ENCODE measurements at regions not wholly inside any gene's neighbourhood (a gene's known extent, or its start where the extent isn't known, plus 50 kb on each side); places are given as distances from the start of the nearest gene placed in this dataset.

DNA sequence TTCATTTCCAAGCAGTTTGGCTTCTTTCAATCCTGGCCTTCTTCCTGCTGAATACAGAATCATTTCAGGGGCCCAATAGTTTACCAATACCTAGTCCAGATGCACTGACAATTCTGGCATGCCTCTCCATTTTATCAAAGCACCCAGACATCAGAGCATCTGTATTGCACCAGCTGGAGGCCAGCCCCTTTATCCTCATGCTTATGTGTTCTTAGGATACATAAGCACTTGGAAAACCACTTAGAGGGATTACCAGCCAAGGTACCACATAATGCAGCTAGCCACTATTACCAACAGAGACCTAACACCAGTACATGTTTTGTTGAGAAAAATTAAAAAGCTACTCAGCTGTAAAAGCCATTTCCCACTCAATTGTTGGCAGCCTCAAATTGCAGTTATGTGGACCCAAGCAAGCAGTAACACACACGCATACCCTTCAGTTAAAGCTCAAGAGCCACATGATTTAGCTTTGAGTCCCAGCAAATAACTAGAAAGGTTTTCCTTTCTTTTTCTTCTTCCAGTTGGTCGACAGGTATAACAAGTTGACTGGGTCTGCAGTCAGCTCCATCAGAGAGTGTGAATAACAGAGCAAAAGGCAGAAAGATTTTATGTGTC, 263.8 kb downstream of the DIO2 start:
- H3K27me3 ChIP-seq (ENCODE audit: control insufficient read depth in 5 of 5, insufficient read depth in 4 of 5, low read length in 5 of 5) = no peaks in the 10 kb centered on the region
- no peak overlapping the region for H3K4me3 ChIP-seq (ENCODE audit: low read depth in 1 of 5, low read length in 5 of 5)
- no peaks in the 10 kb centered on the region for H3K9me3 ChIP-seq (ENCODE audit: control insufficient read depth in 5 of 5, low read length in 5 of 5)
- no peak overlapping the region for H3K9ac ChIP-seq (ENCODE audit: low read length in 5 of 5)
- H3K36me3 ChIP-seq (ENCODE audit: control insufficient read depth in 5 of 5, insufficient read depth in 5 of 5, low read length in 5 of 5) = no peaks in the 10 kb centered on the region
- H3K27ac ChIP-seq (ENCODE audit: low read depth, low read length) = no peak overlapping the region
- H3K4me1 ChIP-seq (ENCODE audit: control insufficient read depth in 5 of 5, insufficient read depth in 5 of 5, low read length in 5 of 5) = no peaks in the 10 kb centered on the region

GRCh38 chr14:79939235-79939634, 272.1 kb downstream of the DIO2 start:
- H3K9ac ChIP-seq (ENCODE audit: low read length in 5 of 5) = no peak overlapping the region
- H3K4me3 ChIP-seq (ENCODE audit: low read depth in 1 of 5, low read length in 5 of 5) = no peak overlapping the region
- no peaks in the 10 kb centered on the region for H3K27me3 ChIP-seq (ENCODE audit: control insufficient read depth in 5 of 5, insufficient read depth in 4 of 5, low read length in 5 of 5)
- H3K36me3 ChIP-seq (ENCODE audit: control insufficient read depth in 5 of 5, insufficient read depth in 5 of 5, low read length in 5 of 5) = no peaks in the 10 kb centered on the region
- H3K9me3 ChIP-seq (ENCODE audit: control insufficient read depth in 5 of 5, low read length in 5 of 5) = no peaks in the 10 kb centered on the region
- no peaks in the 10 kb centered on the region for H3K4me1 ChIP-seq (ENCODE audit: control insufficient read depth in 5 of 5, insufficient read depth in 5 of 5, low read length in 5 of 5)
- no peak overlapping the region for H3K27ac ChIP-seq (ENCODE audit: low read depth, low read length)

GRCh38 chr14:79938185-79938584, 273.1 kb downstream of the DIO2 start:
- Histone ChIP-seq H3K36me3 (ENCODE audit: control insufficient read depth in 5 of 5, insufficient read depth in 5 of 5, low read length in 5 of 5) (no peaks in the 10 kb centered on the region), H3K9me3 (ENCODE audit: control insufficient read depth in 5 of 5, low read length in 5 of 5) (no peaks in the 10 kb centered on the region), H3K9ac (ENCODE audit: low read length in 5 of 5) (no peak overlapping the region), H3K4me3 (ENCODE audit: low read depth in 1 of 5, low read length in 5 of 5) (no peak overlapping the region), H3K27me3 (ENCODE audit: control insufficient read depth in 5 of 5, insufficient read depth in 4 of 5, low read length in 5 of 5) (no peaks in the 10 kb centered on the region), H3K27ac (ENCODE audit: low read depth, low read length) (no peak overlapping the region), H3K4me1 (ENCODE audit: control insufficient read depth in 5 of 5, insufficient read depth in 5 of 5, low read length in 5 of 5) (no peaks in the 10 kb centered on the region)

DNA sequence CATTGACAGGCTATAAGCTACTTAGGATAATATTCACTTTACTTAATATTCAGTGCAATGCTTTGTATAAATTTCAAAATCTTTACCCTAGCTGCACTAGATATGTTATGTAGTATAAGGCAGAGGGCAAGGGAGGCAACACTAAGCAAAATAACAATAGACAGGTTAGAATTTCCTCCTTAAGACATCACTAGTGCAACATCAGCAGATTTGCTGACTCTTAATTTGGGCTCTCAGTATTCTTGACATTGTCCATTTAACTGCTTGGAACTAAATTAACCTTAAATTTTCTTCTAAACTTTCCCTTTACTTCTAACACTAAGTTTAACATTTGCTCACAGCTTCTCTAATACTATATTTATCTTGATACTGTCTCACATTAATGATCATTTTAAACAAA, 273.9 kb downstream of the DIO2 start:
- no peak overlapping the region for H3K4me3 ChIP-seq (ENCODE audit: low read depth in 1 of 5, low read length in 5 of 5)
- no peak overlapping the region for H3K9ac ChIP-seq (ENCODE audit: low read length in 5 of 5)

GRCh38 chr14:79924551-79924950, 286.8 kb downstream of the DIO2 start:
- H3K9me3 ChIP-seq (ENCODE audit: control insufficient read depth in 5 of 5, low read length in 5 of 5) = peaks cover 0 to 4% (median 0%) of the 10 kb centered on the region in 5 donors
- H3K4me1 ChIP-seq (ENCODE audit: control insufficient read depth in 5 of 5, insufficient read depth in 5 of 5, low read length in 5 of 5) = no peaks in the 10 kb centered on the region
- peaks cover 0 to 2% (median 0%) of the 10 kb centered on the region in 5 donors for H3K27me3 ChIP-seq (ENCODE audit: control insufficient read depth in 5 of 5, insufficient read depth in 4 of 5, low read length in 5 of 5)
- no peak overlapping the region for H3K4me3 ChIP-seq (ENCODE audit: low read depth in 1 of 5, low read length in 5 of 5)
- no peak overlapping the region for H3K9ac ChIP-seq (ENCODE audit: low read length in 5 of 5)
- H3K36me3 ChIP-seq (ENCODE audit: control insufficient read depth in 5 of 5, insufficient read depth in 5 of 5, low read length in 5 of 5) = no peaks in the 10 kb centered on the region
- no peak overlapping the region for H3K27ac ChIP-seq (ENCODE audit: low read depth, low read length)

More for the DNA sequence above, 273.9 kb downstream of the DIO2 start:
- H3K27ac ChIP-seq (ENCODE audit: low read depth, low read length) = no peak overlapping the region
- H3K9me3 ChIP-seq (ENCODE audit: control insufficient read depth in 5 of 5, low read length in 5 of 5) = no peaks in the 10 kb centered on the region
- H3K36me3 ChIP-seq (ENCODE audit: control insufficient read depth in 5 of 5, insufficient read depth in 5 of 5, low read length in 5 of 5) = no peaks in the 10 kb centered on the region
- no peaks in the 10 kb centered on the region for H3K4me1 ChIP-seq (ENCODE audit: control insufficient read depth in 5 of 5, insufficient read depth in 5 of 5, low read length in 5 of 5)
- no peaks in the 10 kb centered on the region for H3K27me3 ChIP-seq (ENCODE audit: control insufficient read depth in 5 of 5, insufficient read depth in 4 of 5, low read length in 5 of 5)

DNA sequence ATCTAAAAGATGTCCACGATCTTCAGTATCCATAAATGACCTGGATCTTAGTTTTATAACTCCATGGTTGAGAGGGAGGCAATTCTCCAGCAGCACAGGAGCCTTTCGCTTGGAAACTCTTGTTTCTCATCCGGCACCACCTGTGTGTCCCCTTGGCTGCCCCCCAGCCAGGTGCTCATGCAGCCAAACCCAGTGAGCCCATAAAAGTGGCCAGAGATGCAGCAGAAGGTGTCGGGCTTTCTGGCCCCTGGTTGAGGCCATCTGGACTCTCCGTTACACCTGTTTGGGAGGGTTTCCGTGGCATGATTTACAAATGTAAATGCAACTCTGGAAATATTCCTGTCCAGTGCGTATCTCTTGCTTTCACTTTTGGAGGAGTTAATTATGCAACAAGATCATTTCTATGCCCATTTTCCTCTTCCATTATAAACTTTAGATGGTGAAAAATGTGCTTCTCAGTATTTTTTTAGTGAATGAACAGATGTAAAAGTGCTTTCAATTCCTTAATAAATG, 291.1 kb downstream of the DIO2 start:
- H3K4me3 ChIP-seq (ENCODE audit: low read depth in 1 of 5, low read length in 5 of 5) = no peak overlapping the region
- H3K36me3 ChIP-seq (ENCODE audit: control insufficient read depth in 5 of 5, insufficient read depth in 5 of 5, low read length in 5 of 5) = no peaks in the 10 kb centered on the region
- no peak overlapping the region for H3K9ac ChIP-seq (ENCODE audit: low read length in 5 of 5)
- peaks cover 0 to 2% (median 0%) of the 10 kb centered on the region in 5 donors for H3K27me3 ChIP-seq (ENCODE audit: control insufficient read depth in 5 of 5, insufficient read depth in 4 of 5, low read length in 5 of 5)
- H3K4me1 ChIP-seq (ENCODE audit: control insufficient read depth in 5 of 5, insufficient read depth in 5 of 5, low read length in 5 of 5) = no peaks in the 10 kb centered on the region
- no peak overlapping the region for H3K27ac ChIP-seq (ENCODE audit: low read depth, low read length)
- peaks cover 0 to 4% (median 0%) of the 10 kb centered on the region in 5 donors for H3K9me3 ChIP-seq (ENCODE audit: control insufficient read depth in 5 of 5, low read length in 5 of 5)
